ENCODE measurements at regions not wholly inside any gene's neighbourhood (a gene's known extent, or its start where the extent isn't known, plus 50 kb on each side); places are given as distances from the start of the nearest gene placed in this dataset.
A peak's percentile ranks its signal among the peaks of the same experiment; 100 is the strongest.
"Not testable (repeated sequence)": the region's sequence is repeated elsewhere in the genome, so short reads cannot be mapped to it uniquely, and the experiment has no call there.

GRCh38 chr20:30288346-30288745 lies 969.1 kb upstream of the DEFB115 start:
- peaks cover 50% of the 10 kb centered on the region for H3K4me1 Mint-ChIP-seq
- ATAC-seq: no peak
- H3K4me3 Mint-ChIP-seq: no peak overlapping the region
- H3K36me3 Mint-ChIP-seq: no peaks in the 10 kb centered on the region
- H3K27me3 Mint-ChIP-seq: no peaks in the 10 kb centered on the region
- peak overlapping the region; percentile 90 for H3K27ac Mint-ChIP-seq
- no peaks in the 10 kb centered on the region for H3K9me3 Mint-ChIP-seq

- peak overlapping the region; percentile 83 for H3K4me3 Mint-ChIP-seq
- H3K36me3 Mint-ChIP-seq, H3K27me3 Mint-ChIP-seq, H3K9me3 Mint-ChIP-seq, ATAC-seq: not testable (repeated sequence)
- peak overlapping the region; percentile 90 for H3K27ac Mint-ChIP-seq
- peaks cover 43% of the 10 kb centered on the region for H3K4me1 Mint-ChIP-seq
Observed at GRCh38 chr20:30289049-30289448, 968.4 kb upstream of the DEFB115 start.

DNA sequence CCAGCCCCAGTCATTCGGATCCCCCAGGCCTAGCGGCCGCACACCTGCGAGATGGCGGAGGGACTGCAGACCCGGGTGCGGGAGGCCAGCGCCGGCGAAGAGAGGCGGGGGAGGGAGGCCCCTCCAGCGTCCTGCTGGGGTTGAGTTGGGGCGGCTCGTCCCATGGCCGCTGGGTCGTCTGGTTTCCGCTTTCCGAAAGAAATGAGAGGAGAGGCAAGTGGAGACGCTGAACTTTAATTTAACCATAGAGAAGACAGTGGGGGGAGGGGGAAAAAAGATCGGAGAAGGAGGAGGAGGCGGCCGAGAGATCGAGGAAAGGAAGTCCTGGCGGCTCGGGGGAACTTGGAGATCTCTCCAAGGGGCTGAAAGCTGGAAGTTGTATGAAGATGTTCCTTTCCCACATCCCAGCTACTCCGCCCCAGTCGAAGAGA lies 967.7 kb upstream of the DEFB115 start:
- not testable (repeated sequence) for ATAC-seq, H3K27me3 Mint-ChIP-seq, H3K36me3 Mint-ChIP-seq, H3K9me3 Mint-ChIP-seq
- H3K4me1 Mint-ChIP-seq: peaks cover 36% of the 10 kb centered on the region
- peak overlapping the region; percentile 90 for H3K27ac Mint-ChIP-seq
- H3K4me3 Mint-ChIP-seq: peak overlapping the region; percentile 83

DNA sequence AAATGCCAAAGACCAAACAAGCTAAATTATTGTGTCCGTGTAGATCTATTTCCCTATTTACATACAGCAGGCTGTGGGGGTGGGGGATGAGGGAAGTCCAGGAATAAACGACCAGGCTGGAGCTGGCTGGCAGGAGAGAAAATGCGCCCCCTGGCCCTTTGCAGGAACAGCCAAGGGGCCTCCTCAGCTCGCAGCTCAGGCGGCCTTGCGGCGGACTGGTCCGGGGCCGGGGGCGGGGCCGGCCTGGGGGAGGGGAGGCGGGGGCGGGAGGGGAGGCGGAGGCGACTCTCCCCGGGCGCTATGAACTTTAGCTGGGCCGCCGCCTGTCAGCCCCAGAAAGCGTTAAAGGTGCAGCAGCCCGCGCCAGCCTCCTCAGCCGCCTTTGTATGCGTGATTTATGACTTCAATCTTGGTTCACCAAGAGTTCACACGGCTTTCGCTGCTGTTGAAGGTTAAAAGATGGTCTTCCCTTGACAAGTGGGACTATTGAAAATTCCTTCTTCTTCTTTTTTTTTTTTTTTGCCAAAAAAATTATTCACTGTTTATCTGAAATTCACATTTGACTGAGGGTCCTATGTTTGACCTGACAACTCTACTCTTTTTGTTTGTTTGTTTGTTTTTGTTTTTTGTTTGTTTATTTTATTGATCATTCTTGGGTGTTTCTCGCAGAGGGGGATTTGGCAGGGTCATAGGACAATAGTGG lies 967.0 kb upstream of the DEFB115 start:
- Mint-ChIP-seq H3K27ac (peak overlapping the region; percentile 90), H3K4me1 (peaks cover 32% of the 10 kb centered on the region), H3K4me3 (peak overlapping the region; percentile 83)
- H3K36me3 Mint-ChIP-seq, H3K27me3 Mint-ChIP-seq, H3K9me3 Mint-ChIP-seq: not testable (repeated sequence)
- peak; percentile 79 for ATAC-seq

DNA sequence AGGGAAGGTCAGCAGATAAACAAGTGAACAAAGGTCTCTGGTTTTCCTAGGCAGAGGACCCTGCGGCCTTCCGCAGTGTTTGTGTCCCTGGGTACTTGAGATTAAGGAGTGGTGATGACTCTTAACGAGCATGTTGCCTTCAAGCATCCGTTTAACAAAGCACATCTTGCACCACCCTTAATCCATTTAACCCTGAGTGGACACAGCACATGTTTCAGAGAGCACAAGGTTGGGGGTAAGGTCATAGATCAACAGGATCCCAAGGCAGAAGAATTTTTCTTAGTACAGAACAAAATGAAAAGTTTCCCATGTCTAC lies 966.4 kb upstream of the DEFB115 start:
- not testable (repeated sequence) for ATAC-seq, H3K36me3 Mint-ChIP-seq, H3K9me3 Mint-ChIP-seq
- Mint-ChIP-seq H3K27ac (peak overlapping the region; percentile 90), H3K4me1 (peaks cover 32% of the 10 kb centered on the region), H3K4me3 (peak overlapping the region; percentile 63), H3K27me3 (peaks cover 11% of the 10 kb centered on the region)

- peaks cover 17% of the 10 kb centered on the region for H3K27me3 Mint-ChIP-seq
- not testable (repeated sequence) for H3K36me3 Mint-ChIP-seq, H3K4me3 Mint-ChIP-seq, H3K9me3 Mint-ChIP-seq, ATAC-seq, H3K27ac Mint-ChIP-seq
- peaks cover 32% of the 10 kb centered on the region for H3K4me1 Mint-ChIP-seq
Observed at GRCh38 chr20:30291686-30292085, 965.8 kb upstream of the DEFB115 start.

DNA sequence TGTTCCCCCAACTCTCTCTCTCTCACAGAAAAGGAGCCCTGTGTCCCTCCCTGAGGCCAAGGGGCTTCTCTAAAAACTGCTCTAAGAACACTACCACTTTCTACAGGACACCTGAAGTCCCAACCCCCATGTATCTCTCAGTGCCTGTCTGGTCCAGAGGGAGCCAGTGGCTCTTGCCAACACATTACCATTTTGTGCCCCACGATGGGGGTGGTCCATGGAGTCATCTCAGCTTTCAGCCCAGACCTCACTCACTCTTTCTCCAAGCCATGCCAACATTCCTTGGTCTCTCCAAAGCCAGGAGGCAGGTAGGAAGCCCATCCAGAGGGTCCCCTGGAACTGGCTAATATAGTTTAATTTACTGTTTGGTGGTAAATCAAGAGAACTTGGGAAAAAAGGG lies 962.1 kb upstream of the DEFB115 start:
- ATAC-seq, H3K4me3 Mint-ChIP-seq, H3K27ac Mint-ChIP-seq, H3K36me3 Mint-ChIP-seq, H3K9me3 Mint-ChIP-seq: not testable (repeated sequence)
- H3K4me1 Mint-ChIP-seq: peaks cover 14% of the 10 kb centered on the region
- H3K27me3 Mint-ChIP-seq: peaks cover 34% of the 10 kb centered on the region

DNA sequence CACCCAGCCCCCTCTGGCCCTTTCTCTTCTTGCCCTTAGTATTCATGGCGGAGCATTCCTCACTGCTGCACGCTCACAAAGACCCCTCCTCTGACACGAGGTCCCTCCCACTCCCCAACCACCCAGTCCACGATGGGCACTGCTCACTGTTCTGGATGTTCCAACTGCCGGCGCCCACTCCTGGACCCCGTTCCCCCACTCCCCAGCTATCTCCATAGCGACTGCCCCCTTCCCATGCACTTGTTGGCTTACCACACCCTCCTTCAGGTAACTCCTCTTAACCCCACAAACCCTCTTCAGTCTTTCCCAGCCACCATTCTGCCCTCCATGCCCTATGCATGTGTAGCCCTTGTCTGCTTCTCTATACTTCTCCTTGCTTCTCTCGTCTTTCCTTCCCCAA lies 961.5 kb upstream of the DEFB115 start:
- not testable (repeated sequence) for H3K36me3 Mint-ChIP-seq, H3K27ac Mint-ChIP-seq, ATAC-seq, H3K4me3 Mint-ChIP-seq, H3K9me3 Mint-ChIP-seq
- Mint-ChIP-seq H3K4me1 (peaks cover 11% of the 10 kb centered on the region), H3K27me3 (peaks cover 40% of the 10 kb centered on the region)

- not testable (repeated sequence) for H3K36me3 Mint-ChIP-seq, H3K4me1 Mint-ChIP-seq, ATAC-seq, H3K4me3 Mint-ChIP-seq, H3K9me3 Mint-ChIP-seq, H3K27ac Mint-ChIP-seq
- peaks cover 46% of the 10 kb centered on the region for H3K27me3 Mint-ChIP-seq
Observed at GRCh38 chr20:30297878-30298595, 959.4 kb upstream of the DEFB115 start.

- Mint-ChIP-seq H3K4me3 (peak overlapping the region; percentile 69), H3K27me3 (peaks cover 43% of the 10 kb centered on the region)
- not testable (repeated sequence) for H3K27ac Mint-ChIP-seq
Observed at GRCh38 chr20:30300220-30300642, 957.2 kb upstream of the DEFB115 start.

DNA sequence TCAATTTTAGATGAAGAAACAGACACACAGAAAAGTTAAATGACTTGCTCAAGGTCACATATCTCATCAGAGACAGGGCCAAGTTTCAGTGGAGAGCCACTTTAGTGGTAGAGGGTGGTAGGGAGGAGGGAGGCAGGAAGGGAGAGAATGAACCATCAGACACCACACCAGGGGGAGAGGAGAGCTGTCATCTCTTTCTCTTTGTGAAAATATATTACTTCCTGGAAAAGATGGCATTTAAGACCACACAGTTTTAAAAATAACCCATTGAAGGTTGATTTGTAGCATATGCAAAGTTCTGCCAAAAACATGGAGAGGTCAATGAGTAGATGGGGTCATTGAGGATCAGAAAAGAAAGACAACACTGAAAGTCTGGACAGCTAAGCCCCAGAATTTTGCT lies 954.7 kb upstream of the DEFB115 start:
- H3K36me3 Mint-ChIP-seq, H3K27ac Mint-ChIP-seq, H3K4me1 Mint-ChIP-seq, H3K4me3 Mint-ChIP-seq, ATAC-seq, H3K9me3 Mint-ChIP-seq: not testable (repeated sequence)
- peaks cover 29% of the 10 kb centered on the region for H3K27me3 Mint-ChIP-seq

More at GRCh38 chr20:30300220-30300642, 957.2 kb upstream of the DEFB115 start:
- ATAC-seq, H3K9me3 Mint-ChIP-seq, H3K4me1 Mint-ChIP-seq, H3K36me3 Mint-ChIP-seq: not testable (repeated sequence)

DNA sequence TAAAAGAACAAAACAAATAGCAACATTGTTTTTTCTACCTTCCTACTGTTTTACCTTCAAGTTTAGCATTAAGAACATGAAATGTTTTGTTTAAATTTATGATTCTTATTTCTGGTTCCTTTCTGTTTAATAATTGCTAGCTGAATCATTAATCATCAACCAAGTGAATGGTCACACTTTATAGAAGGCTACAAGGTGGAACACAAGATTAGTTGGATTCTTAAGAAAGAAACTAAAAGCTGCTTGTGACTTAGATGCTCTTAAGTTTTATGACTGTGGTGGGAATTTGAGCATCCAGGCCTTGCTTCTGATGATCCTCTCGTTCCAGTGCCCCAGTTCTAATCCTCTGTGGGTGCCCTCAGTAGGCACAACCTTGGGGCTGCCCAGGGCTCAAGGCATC lies 947.5 kb upstream of the DEFB115 start:
- ATAC-seq, H3K36me3 Mint-ChIP-seq, H3K9me3 Mint-ChIP-seq, H3K27ac Mint-ChIP-seq, H3K4me1 Mint-ChIP-seq, H3K27me3 Mint-ChIP-seq, H3K4me3 Mint-ChIP-seq: not testable (repeated sequence)

GRCh38 chr20:30310385-30310784 lies 947.1 kb upstream of the DEFB115 start:
- not testable (repeated sequence) for H3K36me3 Mint-ChIP-seq, ATAC-seq

GRCh38 chr20:30312220-30312619 lies 945.2 kb upstream of the DEFB115 start:
- not testable (repeated sequence) for H3K9me3 Mint-ChIP-seq, H3K4me1 Mint-ChIP-seq, H3K36me3 Mint-ChIP-seq, ATAC-seq, H3K4me3 Mint-ChIP-seq, H3K27ac Mint-ChIP-seq
- H3K27me3 Mint-ChIP-seq: peaks cover 22% of the 10 kb centered on the region

More at GRCh38 chr20:30310385-30310784, 947.1 kb upstream of the DEFB115 start:
- not testable (repeated sequence) for H3K27me3 Mint-ChIP-seq, H3K4me3 Mint-ChIP-seq, H3K27ac Mint-ChIP-seq, H3K4me1 Mint-ChIP-seq, H3K9me3 Mint-ChIP-seq

- H3K9me3 Mint-ChIP-seq, H3K4me3 Mint-ChIP-seq, H3K4me1 Mint-ChIP-seq, ATAC-seq, H3K27ac Mint-ChIP-seq, H3K36me3 Mint-ChIP-seq: not testable (repeated sequence)
- peaks cover 37% of the 10 kb centered on the region for H3K27me3 Mint-ChIP-seq
Observed at GRCh38 chr20:30313660-30314059, 943.8 kb upstream of the DEFB115 start.

DNA sequence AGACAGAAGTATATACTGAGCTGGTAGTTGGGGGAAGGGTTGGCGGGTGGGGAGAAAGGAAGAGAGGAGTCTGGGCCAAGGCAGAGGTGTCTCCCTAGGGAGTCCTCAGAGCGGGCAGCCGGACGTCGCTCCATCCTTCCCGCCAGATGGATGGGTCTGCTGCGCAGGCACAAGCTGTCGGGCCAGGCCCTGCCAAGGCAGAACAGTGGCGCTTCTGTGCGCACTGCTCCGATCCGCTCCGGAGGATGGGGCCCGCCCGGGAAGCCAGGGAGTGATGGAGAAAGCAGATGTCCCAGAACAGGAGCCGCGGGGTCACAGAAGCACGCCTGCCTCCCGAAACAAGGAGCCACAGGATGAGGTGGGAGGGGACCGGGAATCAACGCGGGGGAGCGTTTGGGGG lies 941.4 kb upstream of the DEFB115 start:
- not testable (repeated sequence) for H3K27ac Mint-ChIP-seq, H3K4me1 Mint-ChIP-seq, H3K4me3 Mint-ChIP-seq, H3K36me3 Mint-ChIP-seq, ATAC-seq, H3K9me3 Mint-ChIP-seq
- peaks cover 50% of the 10 kb centered on the region for H3K27me3 Mint-ChIP-seq
